ENCODE measurements at regions not wholly inside any gene's neighbourhood (a gene's known extent, or its start where the extent isn't known, plus 50 kb on each side); places are given as distances from the start of the nearest gene placed in this dataset.

- Histone ChIP-seq H3K9ac (ENCODE audit: low read length in 5 of 5) (no peak overlapping the region), H3K9me3 (ENCODE audit: control insufficient read depth in 5 of 5, low read length in 5 of 5) (peaks cover 3 to 18% (median 14%) of the 10 kb centered on the region in 5 donors), H3K36me3 (ENCODE audit: control insufficient read depth in 5 of 5, insufficient read depth in 5 of 5, low read length in 5 of 5) (no peaks in the 10 kb centered on the region), H3K4me3 (ENCODE audit: low read depth in 1 of 5, low read length in 5 of 5) (no peak overlapping the region), H3K4me1 (ENCODE audit: control insufficient read depth in 5 of 5, insufficient read depth in 5 of 5, low read length in 5 of 5) (no peaks in the 10 kb centered on the region), H3K27ac (ENCODE audit: low read depth, low read length) (no peak overlapping the region), H3K27me3 (ENCODE audit: control insufficient read depth in 5 of 5, insufficient read depth in 4 of 5, low read length in 5 of 5) (peaks cover 0 to 3% (median 0%) of the 10 kb centered on the region in 5 donors)
These were observed 118.9 kb upstream of the HMGA2 start for GRCh38 chr12:65705380-65705876.

- Histone ChIP-seq H3K9me3 (ENCODE audit: control insufficient read depth in 5 of 5, low read length in 5 of 5) (peaks cover 3 to 18% (median 14%) of the 10 kb centered on the region in 5 donors), H3K27ac (ENCODE audit: low read depth, low read length) (no peak overlapping the region), H3K4me3 (ENCODE audit: low read depth in 1 of 5, low read length in 5 of 5) (no peak overlapping the region), H3K36me3 (ENCODE audit: control insufficient read depth in 5 of 5, insufficient read depth in 5 of 5, low read length in 5 of 5) (no peaks in the 10 kb centered on the region), H3K9ac (ENCODE audit: low read length in 5 of 5) (no peak overlapping the region), H3K4me1 (ENCODE audit: control insufficient read depth in 5 of 5, insufficient read depth in 5 of 5, low read length in 5 of 5) (no peaks in the 10 kb centered on the region), H3K27me3 (ENCODE audit: control insufficient read depth in 5 of 5, insufficient read depth in 4 of 5, low read length in 5 of 5) (peaks cover 0 to 4% (median 0%) of the 10 kb centered on the region in 5 donors)
These were observed 117.2 kb upstream of the HMGA2 start for GRCh38 chr12:65707051-65707450.

DNA sequence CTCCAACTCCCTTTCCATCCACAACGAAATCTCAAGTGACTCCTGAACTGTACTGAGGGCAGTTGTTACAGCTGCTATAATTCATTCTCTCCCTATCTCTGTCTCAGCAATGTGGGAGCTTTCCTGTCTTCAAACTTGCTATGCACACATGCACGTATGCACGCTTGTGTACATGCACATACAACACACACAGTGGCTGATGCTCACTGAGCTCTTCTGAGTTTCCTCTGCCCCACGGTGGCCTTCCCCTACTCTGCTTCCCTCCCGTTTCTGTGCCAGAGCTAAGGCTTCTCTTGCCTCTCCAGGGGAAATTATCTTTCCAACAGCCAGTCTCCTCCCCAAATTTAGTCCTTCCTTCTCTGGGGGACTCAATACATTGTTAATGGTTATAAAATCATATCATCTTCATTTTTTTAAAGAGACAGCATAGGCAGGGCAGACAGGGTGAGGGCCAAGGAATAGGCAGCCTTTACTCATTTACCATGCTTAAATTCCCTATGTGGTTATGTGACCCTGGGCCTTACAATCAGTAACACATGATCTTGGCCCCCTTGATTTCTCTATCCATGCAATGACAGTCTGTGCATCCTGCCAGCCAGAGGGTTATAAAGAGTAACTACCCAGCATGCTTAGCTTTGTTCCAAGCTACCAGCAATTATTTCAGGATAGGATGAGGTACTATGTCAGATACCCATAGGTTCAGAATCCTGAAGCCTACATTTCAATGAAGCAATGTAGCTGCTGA, 111.9 kb upstream of the HMGA2 start:
- Histone ChIP-seq H3K4me1 (ENCODE audit: control insufficient read depth in 5 of 5, insufficient read depth in 5 of 5, low read length in 5 of 5) (no peaks in the 10 kb centered on the region), H3K4me3 (ENCODE audit: low read depth in 1 of 5, low read length in 5 of 5) (no peak overlapping the region), H3K9me3 (ENCODE audit: control insufficient read depth in 5 of 5, low read length in 5 of 5) (no peaks in the 10 kb centered on the region), H3K9ac (ENCODE audit: low read length in 5 of 5) (no peak overlapping the region), H3K36me3 (ENCODE audit: control insufficient read depth in 5 of 5, insufficient read depth in 5 of 5, low read length in 5 of 5) (no peaks in the 10 kb centered on the region), H3K27ac (ENCODE audit: low read depth, low read length) (no peak overlapping the region), H3K27me3 (ENCODE audit: control insufficient read depth in 5 of 5, insufficient read depth in 4 of 5, low read length in 5 of 5) (peaks cover 0 to 6% (median 3%) of the 10 kb centered on the region in 5 donors)

DNA sequence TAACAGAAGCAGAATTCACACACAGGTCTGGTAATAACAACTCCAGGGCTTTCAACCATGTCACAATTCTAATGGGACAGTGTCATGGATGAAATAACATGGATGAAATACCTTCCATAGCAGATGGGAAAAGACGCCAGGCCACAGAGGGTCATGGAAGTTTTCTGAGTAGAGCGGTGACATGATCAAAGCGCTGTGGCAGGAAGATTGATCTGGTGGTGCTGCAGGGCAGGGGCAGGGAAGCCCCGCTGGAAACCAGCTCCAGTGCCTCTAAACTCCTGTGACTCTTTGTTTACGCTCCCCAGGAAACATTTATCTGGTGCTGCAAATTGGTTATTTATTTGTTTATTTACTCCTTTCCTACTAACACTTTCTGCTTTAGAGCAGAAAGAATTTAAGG, 108.3 kb upstream of the HMGA2 start:
- no peak overlapping the region for H3K4me3 ChIP-seq (ENCODE audit: low read depth in 1 of 5, low read length in 5 of 5)
- no peaks in the 10 kb centered on the region for H3K36me3 ChIP-seq (ENCODE audit: control insufficient read depth in 5 of 5, insufficient read depth in 5 of 5, low read length in 5 of 5)
- H3K9me3 ChIP-seq (ENCODE audit: control insufficient read depth in 5 of 5, low read length in 5 of 5) = no peaks in the 10 kb centered on the region
- peaks cover 0 to 7% (median 5%) of the 10 kb centered on the region in 5 donors for H3K4me1 ChIP-seq (ENCODE audit: control insufficient read depth in 5 of 5, insufficient read depth in 5 of 5, low read length in 5 of 5)
- H3K9ac ChIP-seq (ENCODE audit: low read length in 5 of 5) = no peak overlapping the region
- H3K27me3 ChIP-seq (ENCODE audit: control insufficient read depth in 5 of 5, insufficient read depth in 4 of 5, low read length in 5 of 5) = peaks cover 0 to 9% (median 0%) of the 10 kb centered on the region in 5 donors
- no peak overlapping the region for H3K27ac ChIP-seq (ENCODE audit: low read depth, low read length)

DNA sequence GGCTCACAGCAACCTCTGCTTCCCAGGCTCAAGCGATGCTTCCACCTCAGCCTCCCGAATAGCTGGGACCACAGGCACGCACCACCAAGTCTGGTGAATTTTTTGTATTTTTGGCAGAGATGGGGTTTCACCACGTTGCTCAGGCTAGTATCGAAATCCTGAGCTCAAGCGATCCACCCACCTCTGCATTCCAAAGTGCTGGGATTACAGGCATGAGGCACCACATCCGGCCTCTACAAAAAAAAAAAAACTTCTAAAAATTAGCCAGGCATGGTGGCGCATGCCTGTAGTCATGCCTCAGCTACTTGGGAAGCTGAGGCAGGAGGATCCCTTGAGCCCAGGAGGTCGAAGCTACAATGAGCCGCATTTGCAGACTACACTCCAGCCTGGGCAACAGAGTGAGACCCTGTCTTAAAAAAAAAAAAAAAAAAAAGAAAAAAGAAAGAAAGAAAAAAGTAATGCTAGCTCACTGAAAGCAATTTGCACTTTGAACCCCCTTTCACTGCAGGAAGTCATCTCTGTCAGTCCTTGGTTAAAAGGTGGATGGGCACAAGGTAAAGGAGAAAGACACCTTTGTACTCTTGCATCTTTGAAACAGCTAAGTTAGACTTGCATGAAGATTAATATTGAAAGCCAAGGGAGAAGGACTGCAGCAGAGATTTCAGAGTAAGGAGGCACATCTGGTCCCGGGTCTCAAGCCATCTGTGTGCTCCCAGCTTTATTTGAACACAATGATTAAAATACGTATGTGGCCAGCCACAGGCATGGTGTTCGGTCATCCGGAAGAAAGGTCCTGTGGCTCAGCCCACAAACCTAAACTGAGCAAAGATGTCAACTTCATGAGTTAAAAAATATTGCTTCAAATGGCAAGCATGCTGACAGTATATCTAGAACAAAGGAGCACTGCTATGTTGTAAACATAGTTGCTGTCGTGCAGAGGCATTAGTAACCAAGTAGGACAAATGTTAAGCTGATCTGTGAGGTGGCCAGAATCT, 103.8 kb upstream of the HMGA2 start:
- Histone ChIP-seq H3K4me1 (ENCODE audit: control insufficient read depth in 5 of 5, insufficient read depth in 5 of 5, low read length in 5 of 5) (peaks cover 0 to 9% (median 7%) of the 10 kb centered on the region in 5 donors), H3K27ac (ENCODE audit: low read depth, low read length) (no peak overlapping the region), H3K9me3 (ENCODE audit: control insufficient read depth in 5 of 5, low read length in 5 of 5) (no peaks in the 10 kb centered on the region), H3K4me3 (ENCODE audit: low read depth in 1 of 5, low read length in 5 of 5) (no peak overlapping the region), H3K36me3 (ENCODE audit: control insufficient read depth in 5 of 5, insufficient read depth in 5 of 5, low read length in 5 of 5) (no peaks in the 10 kb centered on the region), H3K9ac (ENCODE audit: low read length in 5 of 5) (no peak overlapping the region), H3K27me3 (ENCODE audit: control insufficient read depth in 5 of 5, insufficient read depth in 4 of 5, low read length in 5 of 5) (peaks cover 0 to 3% (median 0%) of the 10 kb centered on the region in 5 donors)

DNA sequence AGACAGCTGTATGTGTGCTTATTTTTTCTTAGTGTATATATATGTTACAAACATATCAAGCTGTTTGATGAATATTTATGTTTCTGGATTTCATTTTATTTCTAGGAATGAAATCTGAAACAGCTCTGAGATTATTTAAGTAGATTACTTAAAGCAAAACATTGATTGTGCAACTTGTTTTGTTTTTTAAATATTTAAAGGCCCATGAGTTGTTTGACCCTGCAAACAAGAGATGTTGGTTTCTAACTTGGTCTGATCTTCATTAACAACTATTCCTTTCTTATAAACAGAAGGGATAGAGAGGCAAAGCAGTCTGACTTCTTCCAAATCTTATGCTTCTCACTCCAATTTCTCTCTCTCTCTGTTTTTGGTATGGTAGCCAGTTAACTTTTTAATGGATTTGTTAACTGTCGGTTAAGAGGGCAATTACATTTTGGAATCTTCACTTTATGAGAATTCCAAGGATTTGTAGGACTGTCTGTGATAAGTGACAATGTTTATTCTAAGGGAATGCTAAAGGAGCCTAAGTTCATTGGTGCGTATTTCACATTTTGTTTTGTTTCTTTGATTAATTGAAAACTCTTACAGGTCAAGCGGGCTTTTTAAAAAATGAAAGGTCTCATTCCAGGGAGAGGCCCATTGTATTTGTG, 102.6 kb upstream of the HMGA2 start:
- no peak overlapping the region for H3K9ac ChIP-seq (ENCODE audit: low read length in 5 of 5)
- peaks cover 0 to 9% (median 7%) of the 10 kb centered on the region in 5 donors for H3K4me1 ChIP-seq (ENCODE audit: control insufficient read depth in 5 of 5, insufficient read depth in 5 of 5, low read length in 5 of 5)
- no peak overlapping the region for H3K27ac ChIP-seq (ENCODE audit: low read depth, low read length)
- H3K9me3 ChIP-seq (ENCODE audit: control insufficient read depth in 5 of 5, low read length in 5 of 5) = no peaks in the 10 kb centered on the region
- peaks cover 0 to 7% (median 3%) of the 10 kb centered on the region in 5 donors for H3K27me3 ChIP-seq (ENCODE audit: control insufficient read depth in 5 of 5, insufficient read depth in 4 of 5, low read length in 5 of 5)
- H3K4me3 ChIP-seq (ENCODE audit: low read depth in 1 of 5, low read length in 5 of 5) = no peak overlapping the region
- H3K36me3 ChIP-seq (ENCODE audit: control insufficient read depth in 5 of 5, insufficient read depth in 5 of 5, low read length in 5 of 5) = no peaks in the 10 kb centered on the region

GRCh38 chr12:65725376-65725775, 98.9 kb upstream of the HMGA2 start:
- Histone ChIP-seq H3K9me3 (ENCODE audit: control insufficient read depth in 5 of 5, low read length in 5 of 5) (no peaks in the 10 kb centered on the region), H3K27ac (ENCODE audit: low read depth, low read length) (no peak overlapping the region), H3K4me1 (ENCODE audit: control insufficient read depth in 5 of 5, insufficient read depth in 5 of 5, low read length in 5 of 5) (peaks cover 0 to 18% (median 10%) of the 10 kb centered on the region in 5 donors), H3K27me3 (ENCODE audit: control insufficient read depth in 5 of 5, insufficient read depth in 4 of 5, low read length in 5 of 5) (peaks cover 15 to 25% (median 17%) of the 10 kb centered on the region in 5 donors), H3K9ac (ENCODE audit: low read length in 5 of 5) (no peak overlapping the region), H3K36me3 (ENCODE audit: control insufficient read depth in 5 of 5, insufficient read depth in 5 of 5, low read length in 5 of 5) (no peaks in the 10 kb centered on the region), H3K4me3 (ENCODE audit: low read depth in 1 of 5, low read length in 5 of 5) (no peak overlapping the region)

DNA sequence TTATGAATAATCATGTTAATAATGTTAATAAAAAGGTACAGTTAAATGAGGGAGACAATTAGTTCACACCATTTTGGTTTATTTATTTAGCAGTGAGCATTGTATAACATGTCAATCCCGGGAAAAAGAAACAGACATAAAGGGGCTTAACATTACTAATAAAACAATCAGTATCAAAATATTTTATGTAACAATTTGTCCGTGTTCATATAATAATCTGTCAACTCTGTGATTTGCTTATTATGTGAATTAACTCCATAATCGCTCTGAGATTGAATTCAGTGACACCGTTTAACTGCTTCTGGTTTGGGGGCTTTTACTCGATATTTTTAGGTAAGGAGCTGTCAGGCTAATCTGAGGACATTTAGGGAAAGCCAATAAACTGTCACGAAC, 95.8 kb upstream of the HMGA2 start:
- no peak overlapping the region for H3K4me3 ChIP-seq (ENCODE audit: low read depth in 1 of 5, low read length in 5 of 5)
- no peaks in the 10 kb centered on the region for H3K9me3 ChIP-seq (ENCODE audit: control insufficient read depth in 5 of 5, low read length in 5 of 5)
- H3K27me3 ChIP-seq (ENCODE audit: control insufficient read depth in 5 of 5, insufficient read depth in 4 of 5, low read length in 5 of 5) = peaks cover 17 to 29% (median 22%) of the 10 kb centered on the region in 5 donors
- H3K36me3 ChIP-seq (ENCODE audit: control insufficient read depth in 5 of 5, insufficient read depth in 5 of 5, low read length in 5 of 5) = no peaks in the 10 kb centered on the region
- peaks cover 0 to 10% (median 4%) of the 10 kb centered on the region in 5 donors for H3K4me1 ChIP-seq (ENCODE audit: control insufficient read depth in 5 of 5, insufficient read depth in 5 of 5, low read length in 5 of 5)
- no peak overlapping the region for H3K9ac ChIP-seq (ENCODE audit: low read length in 5 of 5)
- H3K27ac ChIP-seq (ENCODE audit: low read depth, low read length) = no peak overlapping the region

GRCh38 chr12:65728848-65729793, 95.2 kb upstream of the HMGA2 start:
- no peaks in the 10 kb centered on the region for H3K36me3 ChIP-seq (ENCODE audit: control insufficient read depth in 5 of 5, insufficient read depth in 5 of 5, low read length in 5 of 5)
- H3K4me1 ChIP-seq (ENCODE audit: control insufficient read depth in 5 of 5, insufficient read depth in 5 of 5, low read length in 5 of 5) = peaks cover 0 to 10% (median 4%) of the 10 kb centered on the region in 5 donors
- no peaks in the 10 kb centered on the region for H3K9me3 ChIP-seq (ENCODE audit: control insufficient read depth in 5 of 5, low read length in 5 of 5)
- H3K9ac ChIP-seq (ENCODE audit: low read length in 5 of 5) = no peak overlapping the region
- peak overlapping the region in 1 of 5 donors; percentile 26 for H3K4me3 ChIP-seq (ENCODE audit: low read depth in 1 of 5, low read length in 5 of 5)
- H3K27ac ChIP-seq (ENCODE audit: low read depth, low read length) = no peak overlapping the region
- peaks cover 17 to 29% (median 22%) of the 10 kb centered on the region in 5 donors for H3K27me3 ChIP-seq (ENCODE audit: control insufficient read depth in 5 of 5, insufficient read depth in 4 of 5, low read length in 5 of 5)
